HG02981 (cell line): ENCODE measurements at regions not wholly inside any gene's neighbourhood (a gene's known extent, or its start where the extent isn't known, plus 50 kb on each side); places are given as distances from the start of the nearest gene placed in this dataset.

Experiments
- ATAC-seq: cut with Tn5 transposase; IDR thresholded peaks from one replicate; pipeline ENCODE4 v1.9.1; 2021; ENCODE audit warnings: mild to moderate bottlenecking, moderate library complexity; ENCODE audit not compliant: unreplicated experiment

DNA sequence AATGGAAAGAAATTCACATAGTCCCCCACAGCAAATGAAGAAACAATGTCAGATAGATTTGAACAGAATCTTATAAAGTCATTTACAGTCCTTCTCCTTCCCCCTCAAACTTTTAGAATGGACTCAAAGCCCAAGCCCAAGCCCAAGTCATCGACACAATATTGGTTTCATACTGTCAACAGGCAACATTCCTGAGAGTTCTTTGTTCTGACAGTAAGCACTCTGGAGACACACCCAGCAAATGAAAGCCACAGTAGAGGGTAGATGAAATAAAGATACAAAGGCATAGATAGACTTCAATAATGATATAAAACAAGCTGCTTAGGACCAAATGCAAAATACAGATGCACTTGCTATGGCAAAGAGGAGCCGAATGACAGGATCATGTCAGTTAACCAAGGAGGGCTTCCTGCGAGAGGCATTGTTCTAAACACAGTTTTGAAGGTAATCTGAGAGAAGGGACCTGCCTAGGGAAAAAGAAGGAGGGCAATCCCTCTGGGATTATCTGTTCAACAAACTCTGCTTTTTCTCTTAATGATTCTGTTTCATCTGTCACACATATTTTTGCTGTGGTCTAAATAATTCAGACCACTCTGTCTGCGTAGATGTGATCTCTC is 97.1 kb upstream of the MAP4K3 start:
- no peak for ATAC-seq

DNA sequence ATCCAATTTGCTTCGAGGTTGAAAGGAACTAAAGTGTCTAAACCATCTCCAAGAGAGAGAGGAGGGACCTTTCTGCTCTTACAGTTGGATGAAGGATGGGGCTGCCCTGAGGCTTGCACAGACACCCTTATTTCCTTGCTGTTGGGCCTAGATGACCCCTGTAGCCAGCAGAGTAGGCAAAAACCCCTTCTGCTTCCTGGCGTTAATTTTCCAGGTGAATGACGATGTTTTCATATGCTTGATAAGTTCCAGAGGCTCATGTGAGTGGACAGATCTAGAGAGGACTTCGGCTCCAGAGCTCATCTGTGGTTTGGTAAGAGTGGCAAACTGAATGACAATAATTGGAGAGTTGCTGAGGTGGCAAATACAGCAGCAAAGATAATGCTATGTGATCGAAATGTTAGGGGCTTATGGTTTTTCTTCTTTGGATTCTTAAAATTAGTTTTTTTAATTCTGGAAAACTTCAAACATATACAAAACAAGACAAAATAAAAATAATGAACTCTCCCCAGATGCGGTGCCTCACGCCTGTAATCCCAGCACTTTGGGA is 98.6 kb upstream of the MAP4K3 start:
- no peak for ATAC-seq

DNA sequence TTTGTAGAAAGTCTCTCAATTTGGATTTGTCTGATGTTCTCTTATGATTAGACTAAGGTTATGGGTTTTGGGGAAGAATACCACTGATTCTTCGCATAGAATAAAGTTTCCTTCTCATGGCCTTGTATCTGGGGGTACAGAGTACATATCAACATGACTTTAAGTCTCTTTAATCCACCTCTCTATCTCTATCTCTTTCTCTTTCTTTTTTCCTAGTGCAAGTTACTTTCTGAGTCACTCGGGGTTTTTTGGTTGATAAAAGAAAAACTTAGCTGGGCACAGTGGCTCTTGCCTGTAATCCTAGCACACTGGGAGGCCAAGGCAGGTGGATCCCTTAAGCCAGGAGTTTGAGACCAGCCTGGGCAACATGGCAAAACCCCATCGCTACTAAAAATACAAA is 100.1 kb upstream of the MAP4K3 start:
- ATAC-seq: no peak

DNA sequence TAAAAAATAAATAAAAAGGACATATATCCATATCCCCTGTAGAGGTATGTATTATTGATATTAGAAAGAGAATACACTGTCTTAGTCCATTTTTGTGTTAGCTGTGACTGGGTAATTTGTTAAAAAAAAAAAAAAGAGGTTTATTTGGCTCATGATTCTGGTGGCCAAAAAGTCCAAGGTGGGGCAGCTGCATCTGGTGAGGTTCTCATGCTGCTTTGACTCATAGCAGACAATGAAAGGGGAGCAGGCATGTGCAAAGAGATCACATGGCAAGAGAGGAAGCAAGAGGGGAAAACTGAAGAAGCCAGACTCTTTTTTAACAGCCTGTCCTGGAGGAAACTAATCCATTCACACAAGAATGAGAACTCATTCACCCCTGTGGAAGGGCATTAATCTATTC is 101.6 kb upstream of the MAP4K3 start:
- ATAC-seq: no peak

DNA sequence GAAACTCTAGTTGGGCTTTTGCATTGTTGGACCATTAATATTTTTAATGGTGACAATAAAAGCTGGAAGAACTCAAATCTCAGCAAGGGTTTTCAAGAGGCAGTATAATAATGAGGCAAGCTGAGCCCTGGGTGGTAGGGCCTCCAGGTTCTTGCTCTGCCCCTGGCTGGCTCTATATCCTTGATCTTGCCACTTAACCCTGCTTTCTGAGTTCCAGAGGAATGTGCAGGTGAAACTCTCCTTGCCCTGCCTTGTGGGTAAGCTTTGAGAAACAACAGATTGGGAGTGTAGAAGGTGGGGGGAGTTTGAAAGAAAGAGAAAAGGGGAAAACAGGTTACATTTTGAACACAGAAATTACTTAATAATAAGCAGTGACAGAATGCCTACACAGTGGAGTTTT is 103.3 kb upstream of the MAP4K3 start:
- no peak for ATAC-seq

DNA sequence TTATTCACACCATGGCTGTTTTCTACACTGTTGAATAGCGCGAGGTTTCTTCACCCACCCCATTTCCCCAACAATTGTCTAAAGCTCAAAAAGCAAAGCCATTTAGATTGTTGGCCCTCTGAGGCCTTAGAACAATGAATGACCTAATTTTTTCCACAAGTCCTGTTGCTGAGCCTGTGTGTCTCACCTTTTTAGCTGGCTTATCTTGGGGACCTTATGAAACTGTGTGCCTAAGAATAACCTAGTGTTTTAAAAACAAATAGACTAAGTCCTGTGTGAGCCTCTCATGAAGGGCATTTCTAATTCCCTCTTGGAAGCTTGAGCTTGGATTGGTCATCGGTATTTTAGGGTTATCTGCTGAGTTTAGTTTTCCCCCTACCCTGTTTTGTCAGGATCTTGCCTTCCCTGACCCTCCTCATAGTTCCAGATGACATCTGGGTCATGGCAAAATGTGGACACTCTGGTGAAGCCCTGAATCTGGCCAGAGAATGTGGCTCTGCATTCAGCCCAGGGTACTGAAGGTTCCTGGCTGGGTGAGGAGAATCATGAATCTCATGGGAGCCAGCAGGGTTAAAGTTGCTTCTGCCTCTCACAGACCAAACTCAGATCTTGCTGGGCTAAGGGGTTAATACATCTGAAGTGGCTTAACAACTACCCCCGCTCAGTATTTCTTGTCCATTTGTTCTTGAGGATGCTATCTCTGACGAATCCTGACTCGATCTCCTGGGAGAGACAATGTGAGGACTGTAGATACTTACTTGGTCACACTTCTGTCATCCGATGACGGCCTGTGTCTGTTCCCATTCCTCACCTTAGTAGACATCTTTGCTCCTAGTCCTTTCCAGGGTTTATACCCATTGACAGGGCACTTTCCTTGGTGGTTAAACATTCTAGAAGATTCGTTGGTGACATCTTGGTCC is 104.2 kb upstream of the MAP4K3 start:
- no peak for ATAC-seq

DNA sequence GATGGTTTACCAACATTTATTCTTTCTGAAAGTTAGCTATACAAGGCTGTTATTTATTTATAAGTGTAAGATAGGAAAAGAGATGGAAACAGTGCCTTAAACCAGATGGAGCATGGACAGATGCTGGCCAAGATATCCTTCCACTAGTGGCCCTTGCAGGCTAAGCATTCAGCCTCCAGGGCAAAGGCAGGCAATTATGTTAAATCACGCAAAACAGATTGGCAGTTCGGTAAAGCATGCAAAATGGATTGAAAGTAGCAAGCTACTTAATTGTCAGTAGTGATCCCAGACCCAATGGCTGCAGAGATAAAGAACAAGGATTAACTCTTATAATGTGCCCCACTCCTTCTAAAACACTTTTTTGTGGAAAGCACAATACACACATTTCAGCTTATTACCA is 105.4 kb upstream of the MAP4K3 start:
- ATAC-seq: no peak

DNA sequence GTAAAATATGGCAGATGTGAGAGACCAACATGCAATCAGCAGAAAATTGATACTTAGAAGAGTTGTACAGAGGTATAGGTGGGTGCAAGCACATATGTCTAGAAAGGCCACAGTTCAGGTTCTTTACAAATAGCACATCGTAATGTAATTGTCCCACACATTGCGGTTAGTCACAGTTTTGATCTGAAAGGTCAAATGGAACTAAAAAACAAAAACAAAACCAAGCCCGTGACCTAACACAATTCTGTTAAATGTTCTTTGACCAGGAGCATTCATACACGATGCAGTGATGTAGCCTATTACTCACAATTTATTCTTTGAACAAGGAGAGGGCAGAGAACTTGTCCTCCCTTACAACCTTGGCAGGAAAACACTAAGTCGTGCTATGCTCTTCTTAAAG is 108.9 kb upstream of the MAP4K3 start:
- no peak for ATAC-seq

DNA sequence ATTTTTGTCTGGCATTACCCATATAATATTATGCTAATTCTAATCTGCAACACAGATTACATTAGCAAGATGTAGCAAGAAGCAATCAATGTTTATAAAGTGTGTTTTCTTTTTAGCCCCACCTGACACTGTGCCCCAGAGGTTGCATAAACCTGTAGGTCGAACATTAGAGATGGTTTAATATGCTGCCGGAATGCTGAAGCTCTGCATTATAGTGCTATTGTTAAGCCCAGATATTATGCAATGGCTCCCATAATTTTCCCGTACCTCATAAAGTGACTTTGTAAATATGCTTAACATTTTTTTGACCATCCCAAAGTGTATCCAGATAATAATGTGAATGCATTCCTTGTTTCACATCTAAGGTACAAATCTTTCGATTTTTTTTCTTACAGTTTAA is 109.3 kb upstream of the MAP4K3 start:
- no peak for ATAC-seq

DNA sequence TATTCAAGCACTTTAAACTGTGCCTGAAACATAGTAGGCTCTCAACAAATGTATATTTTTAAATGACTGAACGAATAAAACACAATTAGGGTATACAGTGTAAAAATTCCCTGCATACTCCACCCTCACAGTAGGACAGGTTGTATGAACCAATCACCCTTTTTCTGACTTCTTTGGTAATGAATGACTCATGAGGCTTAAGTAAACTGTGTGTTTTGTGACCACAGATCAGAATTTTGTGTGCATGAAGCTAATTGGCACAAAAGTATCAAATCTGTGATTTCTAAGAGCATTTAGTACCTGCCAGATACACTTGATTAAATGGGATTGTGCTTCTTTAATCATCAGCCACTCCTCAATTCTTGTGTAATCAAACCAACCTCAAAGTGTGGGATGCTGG is 109.9 kb upstream of the MAP4K3 start:
- no peak for ATAC-seq

DNA sequence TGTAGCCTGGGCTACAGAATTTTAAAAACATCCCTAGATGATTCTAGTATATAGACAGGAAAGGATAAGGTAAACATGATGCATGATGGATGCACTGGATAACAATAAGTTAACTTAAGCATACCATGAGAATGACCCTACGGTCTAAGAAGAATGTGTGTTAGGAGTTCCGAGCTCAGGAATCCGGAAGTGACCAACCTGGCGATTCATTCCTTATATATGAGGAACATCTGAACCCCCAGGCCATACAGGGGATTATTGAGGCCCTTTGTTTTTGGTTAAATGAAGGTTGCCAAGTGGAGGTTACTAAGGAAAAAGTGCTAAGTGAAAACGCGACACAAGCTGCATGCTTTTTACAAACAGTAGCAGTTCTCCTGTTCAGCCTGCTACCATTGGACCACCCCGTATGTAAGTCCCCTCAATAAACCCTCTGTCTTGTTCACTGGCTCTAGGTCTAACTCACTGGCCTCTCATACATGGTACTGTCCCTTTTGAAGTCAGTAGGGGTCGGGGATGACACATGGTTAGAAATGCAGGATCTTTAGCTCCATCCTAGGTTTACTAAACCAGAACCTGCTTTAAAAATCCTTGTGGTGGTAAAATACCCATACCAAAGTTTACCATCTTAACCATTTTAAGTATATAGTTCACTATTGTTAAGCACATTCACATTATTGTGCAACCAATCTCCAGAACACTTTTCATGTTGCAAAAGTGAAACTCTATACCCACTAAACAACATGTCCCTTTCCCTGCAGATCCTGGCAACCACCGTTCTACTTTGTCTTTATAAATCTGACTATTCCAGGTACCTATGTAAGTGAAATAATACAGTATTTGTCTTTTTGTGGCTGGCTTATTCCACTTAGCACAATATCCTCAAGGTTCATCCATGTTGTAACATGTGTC is 111.0 kb upstream of the MAP4K3 start:
- ATAC-seq: no peak

DNA sequence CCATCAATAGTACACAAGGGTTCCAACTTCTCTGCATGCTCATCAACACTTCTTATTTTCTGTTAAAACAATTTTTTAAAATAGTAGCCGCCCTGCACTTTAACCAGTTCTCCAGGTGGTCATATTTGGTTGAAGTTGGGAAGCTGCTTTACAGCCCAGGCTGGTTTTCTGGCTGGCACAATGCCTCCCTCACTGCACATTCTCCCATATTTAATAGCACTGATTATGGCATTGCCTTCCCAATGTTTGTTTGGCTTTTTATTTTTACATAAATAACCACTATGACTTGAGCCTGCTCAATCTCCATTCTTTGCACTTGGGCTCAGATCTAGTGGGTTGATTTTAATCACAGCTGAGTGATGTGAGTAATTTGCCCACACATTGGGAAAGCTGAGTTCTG is 111.9 kb upstream of the MAP4K3 start:
- ATAC-seq: no peak

DNA sequence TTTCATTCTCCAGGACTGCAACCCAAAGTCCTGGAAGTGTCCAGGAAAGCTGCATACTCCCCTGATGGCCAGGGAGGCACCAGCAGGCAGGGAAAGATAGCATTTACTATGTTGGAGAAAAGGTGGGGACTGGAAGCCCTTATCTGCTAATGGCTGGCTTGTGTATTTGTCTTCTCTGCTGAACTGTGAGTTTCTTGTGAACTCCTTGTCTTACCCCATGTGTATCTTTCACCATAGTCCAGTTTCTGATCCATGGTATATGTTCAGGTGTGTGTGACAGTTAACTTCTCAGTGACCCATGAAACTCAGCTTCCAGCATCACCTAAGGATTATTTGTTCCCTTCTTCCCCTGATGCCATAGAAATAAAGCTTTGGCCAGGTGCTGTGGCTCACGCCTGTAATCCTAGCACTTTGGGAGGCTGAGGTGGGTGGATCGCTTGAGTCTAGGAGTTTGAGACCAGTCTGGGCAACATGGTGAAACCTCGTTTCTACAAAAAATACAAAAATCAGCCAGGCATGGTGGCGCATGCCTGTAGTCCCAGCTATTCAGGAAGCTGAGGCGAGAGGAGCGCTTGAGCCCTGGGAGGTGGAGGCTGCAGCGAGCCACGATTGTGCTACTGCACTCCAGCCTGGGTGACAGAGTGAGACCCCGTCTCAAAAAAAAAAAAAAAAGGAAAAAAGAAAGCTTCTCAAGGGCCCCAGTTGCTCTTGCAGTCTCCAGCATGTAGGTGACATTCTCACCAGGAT is 112.8 kb upstream of the MAP4K3 start:
- ATAC-seq: no peak

DNA sequence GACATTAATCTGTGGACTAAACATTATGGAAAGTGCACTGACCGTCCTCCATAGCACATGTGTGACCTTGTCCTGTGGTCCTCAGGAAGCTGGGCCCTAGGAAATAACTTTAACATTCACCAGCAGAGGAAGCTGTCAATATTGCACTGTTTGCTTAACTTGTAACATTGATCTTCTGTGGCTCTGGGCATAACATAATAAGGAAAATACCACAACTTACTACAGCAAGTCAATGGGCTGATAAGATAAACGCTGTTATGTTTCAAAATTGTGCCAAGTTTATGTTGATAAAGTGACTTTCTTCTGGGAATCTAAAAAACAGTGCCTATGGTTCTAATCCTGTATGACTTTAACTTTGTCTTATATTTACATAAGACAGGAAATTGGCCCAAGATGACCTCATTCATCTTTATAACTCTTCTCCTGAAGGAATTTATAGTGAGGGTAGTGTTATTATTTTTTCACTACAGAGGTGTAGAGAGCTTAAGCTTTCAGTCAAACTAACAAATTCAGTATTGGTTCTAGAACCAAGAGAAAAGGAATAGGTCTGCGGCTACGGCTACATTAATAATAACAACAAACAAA is 113.7 kb upstream of the MAP4K3 start:
- no peak for ATAC-seq

DNA sequence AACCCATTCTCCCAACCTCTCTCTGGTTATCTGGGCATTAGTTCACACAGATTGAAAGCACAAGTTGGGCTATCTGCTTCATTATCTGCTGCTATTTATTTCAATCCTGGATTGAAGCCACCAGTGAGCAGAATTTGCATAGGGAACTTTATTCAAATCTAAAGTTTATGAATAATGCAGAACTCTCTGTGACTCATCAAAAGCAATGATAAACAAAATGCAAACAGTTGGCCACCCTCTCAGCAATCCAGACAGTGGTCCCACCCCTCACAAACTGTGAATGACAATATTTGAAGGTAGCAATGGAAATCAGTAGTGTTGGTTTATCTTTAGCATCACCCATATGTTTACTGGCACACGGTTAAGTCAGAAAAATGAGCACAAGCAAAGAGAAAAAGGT is 106.8 kb upstream of the TMEM178A start:
- no peak for ATAC-seq

DNA sequence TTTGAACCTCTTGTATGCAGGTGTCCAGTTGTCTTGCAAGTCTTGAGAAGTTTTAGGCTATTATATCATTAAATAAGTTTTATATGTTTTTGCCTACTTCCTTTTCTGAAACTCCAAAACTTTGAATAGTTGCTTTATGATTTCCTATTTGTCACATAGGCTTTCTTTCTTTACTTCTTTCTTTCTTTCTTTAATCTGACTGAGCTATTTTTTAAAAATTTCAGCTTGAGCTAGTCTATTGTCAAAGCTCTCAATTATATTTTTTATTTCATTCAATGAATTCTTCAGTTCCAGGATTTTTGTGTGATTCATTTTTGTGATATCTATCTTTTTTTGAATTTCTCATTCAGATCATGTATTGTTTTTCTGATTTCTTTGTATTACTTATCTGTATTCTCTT is 102.1 kb upstream of the TMEM178A start:
- no peak for ATAC-seq

DNA sequence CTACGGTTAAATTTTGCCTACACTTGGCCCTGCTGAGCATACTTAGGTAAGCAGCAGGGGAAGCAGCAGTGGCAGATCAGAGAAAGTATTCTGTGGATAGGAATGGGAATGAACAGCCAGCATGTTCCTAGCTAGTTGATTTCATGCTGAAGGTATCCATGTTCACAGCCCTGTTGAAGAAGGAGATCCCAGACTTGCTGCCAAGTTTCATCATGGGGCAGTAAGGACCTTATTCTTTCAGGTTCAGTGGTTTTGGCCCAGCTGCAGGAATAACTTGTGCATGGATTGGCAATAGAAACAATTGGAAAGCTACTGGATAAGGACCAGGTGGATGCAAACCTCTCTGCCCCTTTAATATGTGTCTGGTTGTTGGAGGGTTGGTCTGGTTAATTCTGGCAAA is 98.2 kb upstream of the TMEM178A start:
- no peak for ATAC-seq

DNA sequence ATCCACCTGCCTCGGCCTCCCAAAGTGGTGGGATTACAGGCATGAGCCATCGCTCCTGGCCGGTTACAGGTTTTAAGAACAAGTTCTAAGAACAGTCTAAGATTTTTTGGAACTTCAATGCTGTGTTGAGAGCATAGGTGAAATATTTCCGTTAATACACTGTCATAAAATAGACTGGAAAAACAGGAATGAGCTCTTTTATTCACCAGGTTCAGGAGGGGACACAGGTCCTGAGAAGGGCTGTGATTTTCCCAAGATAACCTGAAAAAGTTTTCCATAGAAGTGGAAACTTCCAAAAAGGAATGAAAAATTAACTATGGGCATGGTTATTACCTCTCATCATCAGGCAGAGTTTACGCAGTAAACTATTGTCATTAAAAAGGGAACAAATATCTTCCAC is 97.6 kb upstream of the TMEM178A start:
- ATAC-seq: no peak

DNA sequence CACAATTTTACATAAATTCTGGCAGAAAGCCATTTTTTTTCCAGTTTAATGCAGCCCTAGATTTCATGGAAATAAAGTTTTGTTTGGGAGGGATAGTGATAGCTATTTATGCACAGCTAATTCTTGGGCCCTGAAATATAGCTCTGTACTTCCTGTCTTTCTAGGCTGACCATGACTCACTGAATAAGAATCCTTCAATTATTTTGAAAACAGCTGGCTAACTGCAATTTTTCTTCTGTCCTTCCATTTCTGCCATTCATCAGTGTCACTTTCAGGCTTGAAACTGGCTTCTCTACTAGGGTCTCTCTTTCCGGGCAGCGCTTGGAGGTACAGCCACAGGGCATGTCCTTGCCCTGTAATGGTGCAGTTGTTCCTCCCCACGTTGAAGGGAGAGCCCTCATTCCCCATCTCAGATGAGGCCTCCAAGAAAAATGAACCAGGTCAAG is 97.1 kb upstream of the TMEM178A start:
- no peak for ATAC-seq

DNA sequence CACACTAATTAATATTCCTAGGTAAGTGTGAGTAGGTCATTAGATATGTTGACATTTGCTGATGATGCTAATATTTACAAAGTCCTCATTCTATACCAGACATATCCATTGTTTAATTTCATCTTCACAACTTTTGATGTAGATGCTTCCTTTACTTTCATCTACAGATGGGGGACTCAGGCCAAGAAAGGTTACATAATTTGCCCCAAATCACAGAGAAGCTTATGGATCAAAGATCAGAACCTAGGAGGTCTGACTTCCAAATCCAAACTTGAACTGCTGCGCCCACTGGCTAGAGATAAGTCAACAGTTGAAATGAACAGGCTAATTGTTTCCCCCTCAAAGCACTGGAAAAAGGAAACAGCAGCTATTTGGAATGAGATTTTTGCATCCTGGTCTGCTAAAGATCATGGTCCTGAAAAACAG is 95.6 kb upstream of the TMEM178A start:
- ATAC-seq: no peak
